ENCODE measurements at regions not wholly inside any gene's neighbourhood (a gene's known extent, or its start where the extent isn't known, plus 50 kb on each side); places are given as distances from the start of the nearest gene placed in this dataset.

DNA sequence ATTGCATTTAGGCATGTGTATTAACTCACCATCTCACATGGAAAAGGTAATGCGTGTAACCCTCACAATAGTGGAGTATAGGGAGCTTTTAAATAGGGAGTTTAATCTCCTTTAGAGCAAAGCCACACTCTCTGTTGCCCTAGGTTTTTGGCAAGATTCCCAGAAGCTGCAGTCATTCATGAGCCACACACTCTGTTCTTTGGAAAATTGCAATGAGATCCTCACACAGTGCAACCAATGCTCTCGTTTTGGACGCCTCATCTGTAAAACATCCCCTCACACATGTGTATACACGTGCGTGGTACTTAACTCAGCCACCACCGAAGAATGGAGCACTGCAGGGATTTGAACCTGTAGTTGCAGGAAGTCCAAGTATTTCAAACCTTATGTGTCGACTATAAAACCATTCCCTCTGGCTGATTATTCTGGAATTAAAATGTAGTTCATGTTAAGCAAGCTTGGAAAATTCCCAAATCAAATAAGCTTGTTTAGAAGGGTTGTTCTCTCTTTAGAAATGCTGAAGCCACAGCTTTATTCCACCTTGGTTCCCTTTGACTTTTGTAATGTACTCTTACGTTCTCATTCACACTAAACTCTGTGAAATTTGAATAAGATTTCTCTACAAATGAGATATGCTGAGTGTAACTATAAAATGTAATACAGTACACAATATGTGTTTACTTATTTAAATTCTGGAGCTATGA lies 489.8 kb upstream of the MANEA start:
- no peak for TF ChIP-seq LARP7 (IDR thresholded peaks at IDR 0.05)
- no peak for TF ChIP-seq KLF16 (IDR thresholded peaks at IDR 0.05)
- TF ChIP-seq EZH2 (IDR thresholded peaks at IDR 0.05; ENCODE audit: borderline replicate concordance, low read depth, low read length) = no peak
- TF ChIP-seq NR2C2 (CRISPR knock-in tag; IDR thresholded peaks at IDR 0.05) = no peak
- TF ChIP-seq NR2C2 (tag; IDR thresholded peaks at IDR 0.05) = no peak
- no peak for TF ChIP-seq CTCF (IDR thresholded peaks at IDR 0.05 in 2 of 3, conservative IDR thresholded peaks at IDR 0.05 in 1 of 3; ENCODE audit: insufficient read depth in 2 of 3, low read depth in 1 of 3, low read length in 3 of 3)
- no peak for TF ChIP-seq ZNF274 (IDR thresholded peaks at IDR 0.05; ENCODE audit: borderline replicate concordance, low read depth, low read length)
- TF ChIP-seq POLR2AphosphoS5 (IDR thresholded peaks at IDR 0.05; ENCODE audit: control insufficient read depth, insufficient read depth, low read depth, low read length) = no peak
- TF ChIP-seq ZNF398 (CRISPR knock-in tag; IDR thresholded peaks at IDR 0.05) = no peak
- no peak for TF ChIP-seq NFE2L1 (tag; IDR thresholded peaks at IDR 0.05; ENCODE audit: borderline replicate concordance, low read depth)
- TF ChIP-seq TBL1XR1 (IDR thresholded peaks at IDR 0.05; ENCODE audit: low read length in 2 of 2) = no peak
- no peak for TF ChIP-seq TAF1 (IDR thresholded peaks at IDR 0.05; ENCODE audit: control insufficient read depth, extremely low read depth, insufficient read depth, low read length, severe bottlenecking)
